Chondrocyte (in vitro differentiated cells): ENCODE measurements at regions not wholly inside any gene's neighbourhood (a gene's known extent, or its start where the extent isn't known, plus 50 kb on each side); places are given as distances from the start of the nearest gene placed in this dataset.

ENCODE experiments used
- DNase-seq: peaks from one replicate; pipeline ENCODE4 v3.0.0; 2021; ENCODE audit warnings: mixed read lengths, low spot score
- H3K27ac Mint-ChIP-seq: one replicate; pipeline ENCODE4 v1.8.0; 2021; ENCODE audit warnings: mild to moderate bottlenecking, moderate library complexity, mixed read lengths; ENCODE audit not compliant: unreplicated experiment
- H3K27me3 Mint-ChIP-seq: 2 replicates; pipeline ENCODE4 v1.8.0; 2021; ENCODE audit warnings: low read depth, mixed read lengths
- H3K36me3 Mint-ChIP-seq: 2 replicates; pipeline ENCODE4 v1.8.0; 2021; ENCODE audit warnings: low read depth, mixed read lengths
- H3K4me1 Mint-ChIP-seq: 2 replicates; pipeline ENCODE4 v1.8.0; 2021; ENCODE audit warnings: low read depth, mild to moderate bottlenecking, mixed read lengths
- H3K4me3 Mint-ChIP-seq: one replicate; pipeline ENCODE4 v1.8.0; 2021; ENCODE audit warnings: mild to moderate bottlenecking, moderate library complexity, mixed read lengths; ENCODE audit not compliant: unreplicated experiment
- H3K9me3 Mint-ChIP-seq: 2 replicates; pipeline ENCODE4 v1.8.0; 2021; ENCODE audit warnings: low read depth, mixed read lengths
- TF ChIP-seq, protein P1 (sequence below): fragments of 200-600 bp; sonication (generic); IDR thresholded peaks from 2 replicates; pipeline ENCODE4 v1.5.0; 2021; ENCODE audit warnings: antibody characterized with exemption, mild to moderate bottlenecking, moderate library complexity

DNA sequence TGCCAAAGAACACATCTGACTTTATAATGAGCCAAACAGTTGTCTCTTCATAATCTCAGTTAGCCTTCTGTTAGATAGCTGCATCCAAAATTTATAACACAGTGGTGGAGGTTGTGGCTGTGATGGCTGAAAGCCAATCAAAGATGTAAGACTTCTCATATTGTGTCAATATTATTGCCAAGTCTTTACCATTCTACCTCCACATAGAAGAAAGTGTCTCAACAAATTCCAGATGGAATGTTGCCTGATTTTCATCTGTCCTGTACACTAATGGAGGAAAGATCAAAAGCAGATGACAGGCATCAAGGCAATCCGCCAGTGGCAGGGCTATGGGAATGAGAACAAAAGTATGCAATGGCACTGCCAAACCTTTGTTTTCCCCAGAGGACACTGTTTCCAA lies 813.1 kb upstream of the NOVA1 start:
- no peak overlapping the region for H3K4me3 Mint-ChIP-seq
- no peak for DNase-seq
- H3K27ac Mint-ChIP-seq: no peak overlapping the region
- TF ChIP-seq, protein P1, sequence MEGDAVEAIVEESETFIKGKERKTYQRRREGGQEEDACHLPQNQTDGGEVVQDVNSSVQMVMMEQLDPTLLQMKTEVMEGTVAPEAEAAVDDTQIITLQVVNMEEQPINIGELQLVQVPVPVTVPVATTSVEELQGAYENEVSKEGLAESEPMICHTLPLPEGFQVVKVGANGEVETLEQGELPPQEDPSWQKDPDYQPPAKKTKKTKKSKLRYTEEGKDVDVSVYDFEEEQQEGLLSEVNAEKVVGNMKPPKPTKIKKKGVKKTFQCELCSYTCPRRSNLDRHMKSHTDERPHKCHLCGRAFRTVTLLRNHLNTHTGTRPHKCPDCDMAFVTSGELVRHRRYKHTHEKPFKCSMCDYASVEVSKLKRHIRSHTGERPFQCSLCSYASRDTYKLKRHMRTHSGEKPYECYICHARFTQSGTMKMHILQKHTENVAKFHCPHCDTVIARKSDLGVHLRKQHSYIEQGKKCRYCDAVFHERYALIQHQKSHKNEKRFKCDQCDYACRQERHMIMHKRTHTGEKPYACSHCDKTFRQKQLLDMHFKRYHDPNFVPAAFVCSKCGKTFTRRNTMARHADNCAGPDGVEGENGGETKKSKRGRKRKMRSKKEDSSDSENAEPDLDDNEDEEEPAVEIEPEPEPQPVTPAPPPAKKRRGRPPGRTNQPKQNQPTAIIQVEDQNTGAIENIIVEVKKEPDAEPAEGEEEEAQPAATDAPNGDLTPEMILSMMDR: no peak
- peaks cover 3% of the 10 kb centered on the region for H3K9me3 Mint-ChIP-seq
- H3K36me3 Mint-ChIP-seq: no peaks in the 10 kb centered on the region
- no peaks in the 10 kb centered on the region for H3K27me3 Mint-ChIP-seq
- H3K4me1 Mint-ChIP-seq: peaks cover 18% of the 10 kb centered on the region

DNA sequence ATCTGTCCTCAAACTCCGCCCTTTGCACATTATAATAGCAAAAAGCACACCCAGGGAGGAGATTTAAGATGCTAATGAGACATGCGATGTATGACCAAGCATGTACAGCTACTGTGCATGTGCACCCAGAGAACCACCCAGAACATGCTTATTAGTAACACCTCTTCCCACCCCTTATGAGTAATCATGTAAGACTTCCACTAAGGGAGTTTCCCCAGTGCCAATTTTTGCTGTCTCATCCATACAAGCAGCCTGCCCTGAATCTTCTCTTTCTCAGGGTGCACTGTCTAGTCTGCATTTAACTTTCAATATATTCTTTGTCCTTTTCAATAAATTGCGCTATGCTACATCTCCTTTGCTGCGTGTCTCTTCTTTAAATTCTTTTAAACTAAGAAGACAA lies 830.0 kb upstream of the NOVA1 start:
- H3K27me3 Mint-ChIP-seq: no peaks in the 10 kb centered on the region
- H3K4me1 Mint-ChIP-seq: peaks cover 19% of the 10 kb centered on the region
- DNase-seq: no peak
- no peaks in the 10 kb centered on the region for H3K9me3 Mint-ChIP-seq
- H3K36me3 Mint-ChIP-seq: no peaks in the 10 kb centered on the region
- TF ChIP-seq, protein P1: no peak
- H3K27ac Mint-ChIP-seq: peak overlapping the region; percentile 32
- H3K4me3 Mint-ChIP-seq: no peak overlapping the region

DNA sequence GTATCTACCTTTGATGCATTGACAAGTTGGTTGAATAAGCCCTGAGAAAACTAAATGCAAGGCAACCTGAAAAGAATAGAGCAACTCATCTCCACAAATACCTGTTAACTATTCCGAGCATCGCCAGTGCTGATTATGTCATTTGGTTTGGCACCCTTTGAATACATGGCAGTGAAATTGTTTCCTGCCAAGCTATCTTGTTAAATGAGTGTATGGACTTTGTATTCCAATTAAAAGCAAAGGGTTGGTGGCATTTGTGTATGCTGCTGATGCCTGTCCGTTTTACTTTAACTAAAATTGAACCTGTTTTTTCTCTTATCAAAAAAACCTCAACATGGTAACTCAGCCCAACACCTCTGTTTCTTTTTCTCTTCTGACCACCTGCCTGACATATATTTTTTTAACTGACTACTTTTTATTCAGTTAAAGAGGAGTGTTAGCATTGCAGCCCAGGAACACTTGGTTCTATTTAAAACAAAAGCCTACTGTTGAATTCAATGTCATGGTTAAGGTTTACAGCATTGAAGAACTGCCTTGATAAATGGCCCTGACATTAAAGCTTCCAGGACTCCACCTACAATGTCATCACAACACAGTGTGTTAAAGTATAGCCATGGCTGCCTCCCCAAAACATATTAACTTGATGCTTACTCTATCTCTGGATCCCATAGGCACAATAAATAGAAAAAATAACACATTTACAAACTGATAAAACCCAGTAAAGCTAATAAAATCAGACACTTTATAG lies 838.3 kb upstream of the NOVA1 start:
- Mint-ChIP-seq H3K36me3 (no peaks in the 10 kb centered on the region), H3K27me3 (no peaks in the 10 kb centered on the region), H3K4me1 (no peaks in the 10 kb centered on the region), H3K4me3 (no peak overlapping the region), H3K9me3 (no peaks in the 10 kb centered on the region), H3K27ac (no peak overlapping the region)
- no peak for DNase-seq
- TF ChIP-seq, protein P1: no peak

DNA sequence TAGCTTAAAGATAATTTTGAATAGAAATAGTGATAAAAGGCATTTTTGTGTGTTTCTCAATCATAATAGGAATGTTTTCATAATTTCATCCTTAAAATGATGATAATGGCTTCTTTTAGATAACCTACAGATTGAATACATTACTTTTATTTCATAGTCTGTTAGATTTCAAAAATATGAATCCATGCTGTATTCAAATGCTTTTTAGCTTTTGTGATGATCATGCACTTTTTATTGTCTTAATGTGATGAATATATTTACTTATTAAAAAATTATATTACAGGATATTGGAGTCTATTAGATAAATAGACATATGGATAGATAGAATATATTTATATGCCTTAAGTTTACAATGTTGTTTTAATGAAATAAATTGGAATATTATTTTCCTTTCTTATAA lies 886.8 kb upstream of the NOVA1 start:
- TF ChIP-seq, protein P1: no peak
- Mint-ChIP-seq H3K4me1 (no peaks in the 10 kb centered on the region), H3K9me3 (peaks cover 12% of the 10 kb centered on the region), H3K4me3 (no peak overlapping the region), H3K36me3 (no peaks in the 10 kb centered on the region), H3K27ac (no peak overlapping the region), H3K27me3 (no peaks in the 10 kb centered on the region)
- DNase-seq: no peak

DNA sequence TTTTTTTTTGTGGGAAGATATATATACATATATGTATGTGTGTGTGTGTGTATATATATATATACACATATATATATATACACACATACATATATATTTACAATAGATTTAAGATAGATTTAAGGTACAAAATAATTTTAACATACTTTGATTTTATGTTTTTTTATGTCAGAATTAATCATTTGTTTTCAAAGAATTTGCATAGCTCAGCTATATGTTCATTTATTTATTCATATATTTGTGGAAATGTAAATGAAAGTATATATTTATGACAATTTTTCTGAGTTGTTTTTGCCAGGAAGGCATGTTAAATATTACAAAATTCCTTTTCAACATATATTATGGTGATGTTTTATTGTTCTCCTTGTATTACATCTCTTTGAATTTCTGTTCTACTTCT lies 887.4 kb upstream of the NOVA1 start:
- no peaks in the 10 kb centered on the region for H3K4me1 Mint-ChIP-seq
- no peaks in the 10 kb centered on the region for H3K36me3 Mint-ChIP-seq
- H3K27me3 Mint-ChIP-seq: no peaks in the 10 kb centered on the region
- H3K4me3 Mint-ChIP-seq: no peak overlapping the region
- no peak overlapping the region for H3K27ac Mint-ChIP-seq
- peaks cover 12% of the 10 kb centered on the region for H3K9me3 Mint-ChIP-seq
- TF ChIP-seq, protein P1: no peak
- no peak for DNase-seq
